ENCODE measurements at regions not wholly inside any gene's neighbourhood (a gene's known extent, or its start where the extent isn't known, plus 50 kb on each side); places are given as distances from the start of the nearest gene placed in this dataset.

DNA sequence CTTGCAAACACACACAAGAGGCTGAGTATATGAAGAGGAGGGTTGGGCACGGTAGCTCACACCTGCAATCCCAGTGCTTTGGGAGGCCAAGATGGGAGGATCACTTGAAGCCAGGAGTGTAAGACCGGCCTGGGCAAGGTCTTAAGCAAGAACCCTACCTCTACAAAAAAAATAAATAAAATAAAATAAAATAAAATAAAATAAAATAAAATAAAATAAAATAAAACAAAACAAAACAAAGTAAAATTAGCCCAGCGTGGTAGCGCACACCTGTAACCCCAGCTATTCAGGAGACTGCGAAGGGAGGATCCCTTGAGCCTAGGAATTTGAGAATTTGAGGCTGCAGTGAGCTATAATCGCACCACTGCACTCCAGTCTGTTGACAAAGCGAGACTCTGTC, 337.9 kb downstream of the SHANK2 start:
- 95% methylated on average over 7 of the region's 7 CpGs for WGBS
- Histone ChIP-seq H3K4me1 (ENCODE audit: insufficient read depth) (no peaks in the 10 kb centered on the region), H3K27ac (ENCODE audit: low read depth) (no peak overlapping the region), H3K36me3 (ENCODE audit: insufficient read depth) (no peaks in the 10 kb centered on the region), H3K4me3 (ENCODE audit: low read depth, low read length) (no peak overlapping the region)
- DNase-seq (ENCODE audit: extremely low spot score), result no peak

DNA sequence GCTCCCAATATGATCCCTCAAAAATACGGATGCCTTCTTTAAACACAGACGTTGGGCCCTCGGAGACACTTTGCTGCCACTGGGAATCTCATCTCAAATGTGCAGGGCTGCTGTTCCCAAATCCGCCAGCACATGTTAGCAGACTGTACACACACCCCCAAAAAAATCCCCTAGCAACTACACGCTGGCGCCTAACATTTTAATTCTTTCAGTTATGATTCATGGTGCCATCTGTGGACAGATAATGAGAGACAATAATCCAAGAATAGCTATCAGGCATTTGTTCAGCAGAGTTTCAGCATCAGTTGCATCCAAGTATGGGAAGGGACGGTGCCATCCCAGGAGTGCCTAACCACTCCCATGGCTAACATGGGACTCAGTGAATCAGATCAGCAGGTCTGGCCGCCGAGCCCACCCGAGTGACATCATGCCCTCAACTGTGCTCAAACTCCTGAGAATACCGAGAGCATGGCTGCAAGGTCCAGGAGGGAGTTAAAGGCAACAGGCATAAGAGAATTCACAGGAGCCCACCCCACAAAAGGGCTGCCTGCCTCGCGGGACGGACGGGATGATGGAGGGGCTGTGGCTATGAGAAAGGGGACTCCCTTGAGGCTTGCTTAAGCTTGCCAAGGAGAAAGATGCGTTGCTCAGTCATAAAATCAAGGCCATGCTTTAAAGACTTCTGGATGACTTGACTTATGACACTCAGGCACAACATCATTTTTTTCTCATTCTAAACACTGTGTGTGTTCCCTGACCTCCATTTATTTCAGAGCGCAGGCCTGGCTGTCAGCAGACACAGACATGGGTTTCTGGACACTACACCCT, 337.0 kb downstream of the SHANK2 start:
- H3K4me3 ChIP-seq (ENCODE audit: low read depth, low read length), result no peak overlapping the region
- no peak for DNase-seq (ENCODE audit: extremely low spot score)
- no peaks in the 10 kb centered on the region for H3K36me3 ChIP-seq (ENCODE audit: insufficient read depth)
- no peak overlapping the region for H3K27ac ChIP-seq (ENCODE audit: low read depth)
- WGBS, result 61% methylated on average over 17 of the region's 17 CpGs
- no peaks in the 10 kb centered on the region for H3K4me1 ChIP-seq (ENCODE audit: insufficient read depth)

DNA sequence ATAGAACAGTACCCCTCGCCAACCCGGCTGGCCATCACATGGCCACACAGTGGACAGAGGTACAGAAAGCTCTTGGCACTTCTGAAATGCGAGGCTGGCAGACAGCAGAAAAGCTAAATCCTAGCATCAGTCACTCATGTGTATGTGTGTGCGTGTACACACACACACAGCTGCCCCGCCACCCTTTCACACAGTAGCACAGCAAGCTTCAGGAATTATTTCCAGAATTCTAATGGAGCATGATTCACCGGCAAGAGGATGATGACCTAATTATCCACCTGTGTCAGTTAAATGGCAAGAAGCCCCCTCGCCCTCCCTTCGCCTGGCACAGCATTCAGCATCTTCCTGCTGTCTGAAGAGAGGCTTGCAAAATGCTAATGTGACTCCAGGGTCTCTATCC, 336.0 kb downstream of the SHANK2 start:
- WGBS, result 92% methylated on average over 8 of the region's 8 CpGs

DNA sequence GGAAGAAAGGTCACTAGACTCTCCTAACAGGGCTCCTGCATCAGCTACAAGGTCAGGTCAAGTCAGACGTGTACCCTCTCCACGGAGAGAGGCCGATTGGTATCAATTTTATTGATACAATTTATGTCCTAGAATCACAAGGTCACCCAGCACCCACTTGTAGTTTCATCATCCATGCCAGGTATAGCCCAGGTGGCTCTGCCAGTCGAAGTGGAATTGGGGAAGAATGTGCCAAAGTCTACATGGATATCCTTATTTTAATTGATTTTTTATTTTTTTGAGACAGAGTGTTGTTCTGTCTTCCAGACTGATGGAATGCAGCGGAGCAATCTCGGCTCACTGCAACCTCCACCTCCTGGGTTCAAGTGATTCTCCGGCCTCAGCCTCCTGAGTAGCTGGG, 334.1 kb downstream of the SHANK2 start:
- Histone ChIP-seq H3K4me3 (ENCODE audit: low read depth, low read length) (no peak overlapping the region), H3K4me1 (ENCODE audit: insufficient read depth) (no peaks in the 10 kb centered on the region), H3K27ac (ENCODE audit: low read depth) (no peak overlapping the region), H3K36me3 (ENCODE audit: insufficient read depth) (no peaks in the 10 kb centered on the region)
- 73% methylated on average over 7 of the region's 7 CpGs for WGBS
- no peak for DNase-seq (ENCODE audit: extremely low spot score)

More for the DNA sequence above, 336.0 kb downstream of the SHANK2 start:
- DNase-seq (ENCODE audit: extremely low spot score), result no peak
- Histone ChIP-seq H3K4me1 (ENCODE audit: insufficient read depth) (no peaks in the 10 kb centered on the region), H3K27ac (ENCODE audit: low read depth) (no peak overlapping the region), H3K36me3 (ENCODE audit: insufficient read depth) (no peaks in the 10 kb centered on the region), H3K4me3 (ENCODE audit: low read depth, low read length) (no peak overlapping the region)

DNA sequence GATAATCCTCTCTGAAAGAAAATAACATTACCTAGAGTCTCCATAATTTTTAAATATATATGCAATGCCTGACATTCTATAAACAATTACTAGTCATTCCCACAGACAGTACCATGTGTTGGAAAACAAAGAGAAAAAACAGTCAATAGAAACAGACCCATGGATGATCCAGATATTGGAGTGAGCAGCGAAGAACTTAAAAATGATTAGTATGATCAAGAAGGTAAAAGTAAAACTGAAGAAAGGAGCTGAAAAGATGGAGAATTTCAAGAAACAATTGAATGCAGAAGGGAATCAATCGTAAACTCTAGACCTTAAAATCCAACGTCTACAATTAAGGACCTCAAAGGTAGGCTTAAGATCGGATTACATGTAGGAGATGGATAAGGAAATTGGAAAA, 330.6 kb downstream of the SHANK2 start:
- H3K4me1 ChIP-seq (ENCODE audit: insufficient read depth), result no peaks in the 10 kb centered on the region
- no peak overlapping the region for H3K27ac ChIP-seq (ENCODE audit: low read depth)
- H3K36me3 ChIP-seq (ENCODE audit: insufficient read depth), result no peaks in the 10 kb centered on the region
- 91% methylated on average over 4 of the region's 4 CpGs for WGBS
- no peak overlapping the region for H3K4me3 ChIP-seq (ENCODE audit: low read depth, low read length)
- DNase-seq (ENCODE audit: extremely low spot score), result no peak

DNA sequence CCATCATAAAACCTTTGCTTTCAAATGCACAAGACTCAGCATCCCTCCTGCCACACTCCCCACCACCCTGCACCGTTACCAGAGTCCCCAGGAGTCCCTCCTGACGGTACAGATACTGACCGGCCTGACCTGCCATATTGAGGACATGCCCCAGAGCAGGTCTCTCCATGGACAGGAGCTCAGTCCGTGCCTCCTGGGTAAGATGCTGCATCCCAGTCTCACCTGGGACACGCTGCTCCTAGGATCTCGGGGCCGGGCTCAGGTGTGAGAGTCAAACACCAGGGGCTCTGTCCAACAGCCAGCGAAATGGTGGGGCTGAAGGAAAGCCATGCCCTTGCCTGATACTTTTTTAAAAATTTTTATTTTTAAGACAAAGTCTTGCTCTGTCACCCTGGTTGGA, 328.3 kb downstream of the SHANK2 start:
- Histone ChIP-seq H3K4me1 (ENCODE audit: insufficient read depth) (no peaks in the 10 kb centered on the region), H3K27ac (ENCODE audit: low read depth) (no peak overlapping the region), H3K36me3 (ENCODE audit: insufficient read depth) (no peaks in the 10 kb centered on the region), H3K4me3 (ENCODE audit: low read depth, low read length) (no peak overlapping the region)
- WGBS, result 90% methylated on average over 8 of the region's 8 CpGs
- DNase-seq (ENCODE audit: extremely low spot score), result no peak

DNA sequence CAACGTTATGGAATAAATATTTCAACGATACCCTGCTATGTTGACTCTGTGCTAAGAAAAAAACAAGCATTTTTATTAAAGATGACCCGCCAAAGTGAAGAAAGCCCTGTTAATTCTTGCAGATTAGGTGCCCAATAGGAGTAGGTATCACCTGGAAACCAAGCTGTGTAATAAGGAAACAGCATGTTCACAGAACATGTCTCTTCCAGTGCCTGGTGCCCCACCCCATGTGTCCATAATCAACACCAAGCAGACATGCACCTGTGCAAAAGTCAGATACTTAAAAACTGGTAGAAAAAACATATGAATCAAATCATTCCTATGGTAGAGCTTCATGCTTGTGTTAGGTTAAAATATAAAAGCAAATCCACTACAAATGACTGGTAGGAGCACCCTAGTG, 327.1 kb downstream of the SHANK2 start:
- DNase-seq (ENCODE audit: extremely low spot score), result no peak
- no peaks in the 10 kb centered on the region for H3K4me1 ChIP-seq (ENCODE audit: insufficient read depth)
- no peaks in the 10 kb centered on the region for H3K36me3 ChIP-seq (ENCODE audit: insufficient read depth)
- no peak overlapping the region for H3K4me3 ChIP-seq (ENCODE audit: low read depth, low read length)
- no peak overlapping the region for H3K27ac ChIP-seq (ENCODE audit: low read depth)
- WGBS, result 81% methylated on average over 3 of the region's 3 CpGs

DNA sequence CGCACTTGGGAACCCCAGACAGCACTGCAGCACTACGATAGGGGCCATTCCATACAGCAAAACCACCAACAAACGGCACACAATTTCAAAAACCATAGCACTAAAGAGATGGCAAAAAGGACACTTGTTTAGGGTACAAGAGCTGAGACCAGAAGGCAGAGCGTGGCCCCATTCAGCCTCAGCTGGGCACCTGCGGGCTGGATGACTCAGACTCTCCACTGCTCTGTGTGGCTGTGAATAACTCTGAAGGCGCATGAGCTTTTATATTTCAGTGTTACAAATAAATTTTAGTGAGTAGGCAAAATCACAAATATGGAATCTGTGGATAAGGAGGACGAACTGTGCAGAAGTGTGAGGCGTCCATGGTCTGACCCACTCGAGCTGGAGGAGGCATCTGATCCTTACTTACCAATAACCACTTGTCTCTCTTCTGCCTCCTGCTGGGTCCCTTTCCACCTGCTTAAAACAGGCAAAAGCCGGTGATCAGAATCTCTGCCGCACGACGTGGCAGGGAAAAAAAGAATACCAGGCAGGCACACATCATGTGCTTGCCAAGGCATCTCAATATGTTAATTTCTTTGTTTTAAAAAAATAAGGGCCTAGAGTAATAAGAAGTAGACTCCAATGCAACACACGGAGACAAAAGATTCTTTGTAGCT, 325.7 kb downstream of the SHANK2 start:
- H3K4me1 ChIP-seq (ENCODE audit: insufficient read depth), result no peaks in the 10 kb centered on the region
- WGBS, result 83% methylated on average over 14 of the region's 14 CpGs
- H3K4me3 ChIP-seq (ENCODE audit: low read depth, low read length), result no peak overlapping the region
- no peak overlapping the region for H3K27ac ChIP-seq (ENCODE audit: low read depth)
- no peak for DNase-seq (ENCODE audit: extremely low spot score)
- H3K36me3 ChIP-seq (ENCODE audit: insufficient read depth), result no peaks in the 10 kb centered on the region

DNA sequence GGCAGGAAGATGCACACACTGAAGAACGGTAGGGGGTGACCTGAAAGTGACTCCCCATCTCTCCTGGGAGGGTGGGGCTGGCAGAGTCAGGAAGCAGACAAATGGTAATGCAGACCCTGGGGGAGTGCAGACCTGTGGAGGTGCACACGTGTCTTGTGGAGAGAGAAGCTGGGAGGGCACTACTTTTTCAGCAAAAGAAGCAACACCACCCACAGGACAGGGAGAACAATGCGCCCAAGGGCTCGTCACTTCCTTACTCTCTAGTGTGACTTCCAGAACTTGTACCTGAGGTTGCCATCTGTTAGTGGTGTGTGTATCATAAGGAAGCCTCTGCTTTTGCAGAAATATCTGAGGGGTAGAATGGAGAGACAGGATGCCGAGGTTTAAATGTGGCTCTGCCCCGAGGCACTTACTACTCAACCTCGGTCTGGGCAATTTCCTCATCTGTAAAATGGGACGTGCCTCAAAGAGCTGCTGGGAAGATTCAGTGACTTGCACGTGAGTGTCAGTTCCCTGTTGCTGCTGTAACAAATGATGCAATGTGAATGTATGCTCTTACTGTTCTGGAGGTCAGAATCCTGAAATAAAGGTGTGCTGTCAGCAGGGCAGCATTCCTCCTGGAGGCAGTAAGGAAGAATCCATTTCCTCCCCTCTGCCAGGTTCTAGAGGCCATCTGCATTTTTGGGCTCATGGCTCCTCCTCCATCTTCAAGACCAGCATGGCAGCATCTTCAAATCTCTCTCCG, 323.4 kb downstream of the SHANK2 start:
- no peak overlapping the region for H3K4me3 ChIP-seq (ENCODE audit: low read depth, low read length)
- H3K36me3 ChIP-seq (ENCODE audit: insufficient read depth), result no peaks in the 10 kb centered on the region
- 68% methylated on average over 10 of the region's 10 CpGs for WGBS
- no peak overlapping the region for H3K27ac ChIP-seq (ENCODE audit: low read depth)
- no peaks in the 10 kb centered on the region for H3K4me1 ChIP-seq (ENCODE audit: insufficient read depth)
- no peak for DNase-seq (ENCODE audit: extremely low spot score)

DNA sequence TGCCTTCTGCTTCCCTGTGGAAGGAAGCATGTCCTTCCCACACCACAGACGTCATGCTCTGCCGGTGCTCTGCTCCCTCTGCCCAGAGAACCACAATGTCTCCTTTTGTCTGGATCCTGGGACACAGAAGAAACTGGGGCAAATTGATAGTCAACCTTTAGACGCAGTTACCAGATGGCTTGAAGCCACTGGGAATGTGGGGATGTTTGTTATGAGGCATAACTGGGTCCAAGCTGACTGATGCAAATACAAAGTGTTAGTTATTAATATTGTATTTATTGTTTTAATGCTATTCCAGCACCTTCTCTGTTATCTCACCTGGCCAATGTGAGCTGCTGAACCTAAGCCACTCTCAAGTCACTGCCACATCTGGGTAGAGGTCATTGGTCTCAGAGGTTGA, 322.2 kb downstream of the SHANK2 start:
- no peaks in the 10 kb centered on the region for H3K4me1 ChIP-seq (ENCODE audit: insufficient read depth)
- H3K4me3 ChIP-seq (ENCODE audit: low read depth, low read length), result no peak overlapping the region
- H3K36me3 ChIP-seq (ENCODE audit: insufficient read depth), result no peaks in the 10 kb centered on the region
- 91% methylated on average over 3 of the region's 3 CpGs for WGBS
- no peak for DNase-seq (ENCODE audit: extremely low spot score)
- H3K27ac ChIP-seq (ENCODE audit: low read depth), result no peak overlapping the region

DNA sequence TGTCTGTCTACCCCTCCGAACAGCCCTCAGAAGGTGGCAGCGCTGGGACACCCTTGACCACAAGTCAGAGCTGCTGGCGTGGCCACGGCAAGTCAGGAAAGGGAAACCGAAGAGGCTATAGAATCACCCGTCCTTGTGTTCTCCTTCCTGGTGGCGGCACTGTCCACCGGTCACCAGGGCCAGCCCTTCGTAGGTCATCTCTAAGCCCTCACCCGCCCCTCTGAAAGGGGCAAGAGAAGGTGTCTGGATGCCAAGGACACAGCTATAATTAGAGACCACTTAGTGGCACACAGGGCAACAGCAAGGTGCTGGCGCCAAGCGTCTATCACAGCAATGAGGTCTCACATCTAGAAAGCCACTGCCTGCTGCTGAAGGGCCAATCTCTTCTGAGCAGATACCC, 320.9 kb downstream of the SHANK2 start:
- H3K36me3 ChIP-seq (ENCODE audit: insufficient read depth), result no peaks in the 10 kb centered on the region
- 85% methylated on average over 12 of the region's 12 CpGs for WGBS

DNA sequence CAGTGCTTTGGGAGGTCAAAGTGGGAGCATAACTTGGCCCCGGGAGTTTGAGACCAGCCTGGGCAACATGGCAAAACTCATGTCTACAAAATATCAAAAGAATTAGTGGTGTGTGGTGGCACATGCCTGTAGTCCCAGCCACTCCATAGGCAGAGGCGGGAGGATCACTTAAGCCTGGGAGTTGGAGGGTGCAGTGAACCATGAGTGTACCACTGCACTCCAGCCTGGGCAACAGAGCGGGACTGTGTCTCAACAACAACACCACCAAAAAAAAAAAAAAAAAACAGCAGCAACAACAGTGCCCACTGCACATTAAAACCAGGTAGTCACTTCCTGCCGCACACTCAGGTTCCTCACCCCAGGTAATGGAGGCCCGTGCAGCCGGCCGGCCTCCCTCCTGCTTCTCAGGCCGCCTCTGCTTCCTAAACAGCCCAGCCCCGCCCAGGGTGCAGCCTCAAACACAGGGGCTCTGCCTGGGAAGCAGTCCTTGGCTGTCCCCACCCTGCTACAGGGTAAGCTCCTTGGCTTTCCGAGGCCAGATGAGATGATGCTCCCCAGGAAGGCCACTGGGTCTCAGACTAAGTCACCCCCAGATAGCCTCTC, 318.3 kb downstream of the SHANK2 start:
- no peak overlapping the region for H3K27ac ChIP-seq (ENCODE audit: low read depth)
- 93% methylated on average over 10 of the region's 10 CpGs for WGBS
- no peaks in the 10 kb centered on the region for H3K4me1 ChIP-seq (ENCODE audit: insufficient read depth)
- DNase-seq (ENCODE audit: extremely low spot score), result no peak
- H3K4me3 ChIP-seq (ENCODE audit: low read depth, low read length), result no peak overlapping the region
- H3K36me3 ChIP-seq (ENCODE audit: insufficient read depth), result no peaks in the 10 kb centered on the region

More for the DNA sequence above, 320.9 kb downstream of the SHANK2 start:
- H3K4me1 ChIP-seq (ENCODE audit: insufficient read depth), result no peaks in the 10 kb centered on the region
- H3K27ac ChIP-seq (ENCODE audit: low read depth), result no peak overlapping the region
- H3K4me3 ChIP-seq (ENCODE audit: low read depth, low read length), result no peak overlapping the region
- DNase-seq (ENCODE audit: extremely low spot score), result no peak

DNA sequence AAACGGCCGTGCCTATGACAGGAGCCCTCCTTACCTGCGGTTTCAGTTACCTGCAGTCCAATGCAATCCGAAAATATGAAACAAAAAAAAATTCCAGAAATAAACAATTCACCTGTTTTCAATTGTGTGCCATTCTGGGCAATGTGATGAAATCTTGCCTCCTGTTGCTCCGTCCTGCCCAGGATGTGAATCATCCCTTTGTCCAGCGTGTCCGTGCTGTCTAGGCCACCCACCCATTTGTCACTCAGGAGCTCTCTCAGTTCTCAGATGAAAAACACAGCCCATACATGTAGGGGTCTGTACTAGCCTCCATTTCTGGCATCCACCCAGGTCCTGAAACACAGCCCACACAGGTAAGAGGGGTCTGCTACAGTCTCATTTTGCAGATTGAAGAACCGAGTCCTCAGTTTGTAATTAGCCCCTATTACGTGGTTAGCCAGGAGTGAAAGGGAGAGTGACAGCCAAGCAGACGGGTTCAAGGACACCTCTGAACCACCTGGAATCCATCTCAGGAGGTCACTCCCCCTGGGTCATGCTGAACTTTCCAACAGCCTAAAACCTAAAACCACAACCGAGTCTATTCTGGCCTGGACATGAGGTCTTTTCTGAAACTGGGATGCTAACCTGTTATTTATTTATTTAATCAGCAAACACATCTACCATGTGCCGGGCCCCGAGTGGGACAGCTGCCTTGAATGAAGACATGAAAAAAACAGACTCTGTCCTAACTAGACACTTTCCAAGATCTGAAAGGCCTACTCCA, 317.2 kb downstream of the SHANK2 start:
- Histone ChIP-seq H3K27ac (ENCODE audit: low read depth) (no peak overlapping the region), H3K36me3 (ENCODE audit: insufficient read depth) (no peaks in the 10 kb centered on the region), H3K4me1 (ENCODE audit: insufficient read depth) (no peaks in the 10 kb centered on the region), H3K4me3 (ENCODE audit: low read depth, low read length) (no peak overlapping the region)
- no peak for DNase-seq (ENCODE audit: extremely low spot score)
- 79% methylated on average over 13 of the region's 13 CpGs for WGBS
